Endothelial cell of umbilical vein (primary cell): ENCODE measurements at regions not wholly inside any gene's neighbourhood (a gene's known extent, or its start where the extent isn't known, plus 50 kb on each side); places are given as distances from the start of the nearest gene placed in this dataset.

Experiments
- BruUV-seq: library from RNA; stranded (reverse); fragments of 400-500 nt; replicated peaks from 2 replicates; lab custom pipeline; 2021; lab: Mats Ljungman, UMichigan
- CTCF ChIA-PET: fragments of 300-600, 350-600 bp; sonication (Branson Sonifier 250); formaldehyde crosslinking; loops from one replicate; lab custom pipeline; 2021; ENCODE audit warnings: antibody characterized with exemption, inconsistent platforms; lab: Charles Lee
- POLR2A ChIA-PET: fragments of 300-600, 350-600 bp; sonication (Branson Sonifier 250); formaldehyde crosslinking; loops from one replicate; lab custom pipeline; 2021; ENCODE audit warnings: antibody characterized with exemption, inconsistent platforms; lab: Charles Lee
- DNase-seq: peaks from one replicate; pipeline ENCODE4 v3.0.0-alpha.2; 2011; ENCODE audit warnings: low read depth, low spot score
- FAIRE-seq: peaks from 2 replicates; lab custom pipeline; 2011; peaks lifted over from hg19 to GRCh38; lab: Jason Lieb, UNC
- H2AFZ ChIP-seq: 2 replicates; pipeline ENCODE4 v1.6.0; 2012; ENCODE audit warnings: low read depth, low read length, control low read depth, inconsistent platforms
- H3K27ac ChIP-seq: 2 replicates; pipeline ENCODE4 v1.5.1; 2011; ENCODE audit warnings: low read depth, mild to moderate bottlenecking, control low read depth, low read length, moderate library complexity; ENCODE audit not compliant: insufficient read depth
- H3K27me3 ChIP-seq, 2 experiments: 2 replicates each; pipeline versions ENCODE4 v1.6.0 to v1.6.1; 2011; ENCODE audit warnings: low read length in 2 of 2, mixed read lengths in 1 of 2; ENCODE audit not compliant: control insufficient read depth in 2 of 2, insufficient read depth in 2 of 2
- H3K36me3 ChIP-seq, 2 experiments: 2 replicates in 1 of 2; 3 replicates in 1 of 2; pipeline ENCODE4 v1.5.1; 2011; ENCODE audit warnings: low read length in 2 of 2, mild to moderate bottlenecking in 1 of 2, moderate library complexity in 1 of 2; ENCODE audit not compliant: control insufficient read depth in 2 of 2, insufficient read depth in 2 of 2; ENCODE audit errors: extremely low read depth in 1 of 2
- H3K4me1 ChIP-seq: 3 replicates; pipeline ENCODE4 v1.5.1; 2011; ENCODE audit warnings: mild to moderate bottlenecking, low read length; ENCODE audit not compliant: control insufficient read depth, insufficient read depth; ENCODE audit errors: extremely low read depth
- H3K4me2 ChIP-seq: 2 replicates; pipeline ENCODE4 v1.6.1; 2011; ENCODE audit warnings: low read length, control low read depth, mixed read lengths; ENCODE audit not compliant: insufficient read depth
- H3K4me3 ChIP-seq, 3 experiments: fragments of 200-600 bp in 1 of 3; sonication (generic), shearing (Covaris generic) in 1 of 3; replicated peaks in 1 of 3; 2 replicates each; pipeline ENCODE4 v1.5.1; 2011 to 2016; ENCODE audit warnings: control low read depth in 3 of 3, low read length in 3 of 3, mild to moderate bottlenecking in 2 of 3, inconsistent platforms in 1 of 3, low read depth in 1 of 3, moderate library complexity in 1 of 3; ENCODE audit not compliant: insufficient read depth in 1 of 3
- H3K79me2 ChIP-seq: 2 replicates; pipeline ENCODE4 v1.6.0; 2012; ENCODE audit warnings: low read length, inconsistent platforms; ENCODE audit not compliant: control insufficient read depth, insufficient read depth
- H3K9ac ChIP-seq: replicated peaks from 2 replicates; pipeline ENCODE3; 2011; ENCODE audit warnings: low read length, control low read depth; ENCODE audit not compliant: insufficient read depth; ENCODE audit errors: extremely low read depth
- H3K9me1 ChIP-seq: replicated peaks from 3 replicates; pipeline ENCODE4 v1.6.0; 2011; ENCODE audit warnings: mild to moderate bottlenecking, low read length; ENCODE audit not compliant: control insufficient read depth, insufficient read depth; ENCODE audit errors: extremely low read depth
- H3K9me3 ChIP-seq: replicated peaks from 2 replicates; pipeline ENCODE4 v1.5.1; 2012; ENCODE audit warnings: low read length, inconsistent platforms; ENCODE audit not compliant: control insufficient read depth, insufficient read depth
- H4K20me1 ChIP-seq: replicated peaks from 2 replicates; pipeline ENCODE3; 2011; ENCODE audit warnings: mild to moderate bottlenecking, low read length; ENCODE audit not compliant: control insufficient read depth, insufficient read depth; ENCODE audit errors: extremely low read depth
- EZH2 ChIP-seq: IDR thresholded peaks from 2 replicates; pipeline ENCODE4 v1.6.1; 2012; ENCODE audit warnings: borderline replicate concordance, low read depth, mild to moderate bottlenecking, moderate library complexity, low read length, inconsistent platforms; ENCODE audit not compliant: severe bottlenecking
- FOS ChIP-seq: IDR thresholded peaks from 2 replicates; pipeline ENCODE4 v1.6.1; 2011; ENCODE audit warnings: mild to moderate bottlenecking, low read length, moderate library complexity, borderline replicate concordance; ENCODE audit not compliant: insufficient read depth
- GATA2 ChIP-seq: IDR thresholded peaks from 2 replicates; pipeline ENCODE4 v1.7.0; 2011; ENCODE audit warnings: low read depth, mild to moderate bottlenecking, moderate library complexity, mixed read lengths, low read length; ENCODE audit not compliant: insufficient read length, insufficient read depth
- JUN ChIP-seq: IDR thresholded peaks from 2 replicates; pipeline ENCODE4 v1.6.1; 2011; ENCODE audit warnings: borderline replicate concordance, low read depth; ENCODE audit not compliant: insufficient read length, insufficient read depth
- MYC ChIP-seq: IDR thresholded peaks from one replicate; pipeline ENCODE4 v1.6.1; 2011; ENCODE audit warnings: mild to moderate bottlenecking, low read depth, low read length
- POLR2A ChIP-seq: IDR thresholded peaks from 2 replicates; pipeline ENCODE4 v1.6.1; 2012; ENCODE audit warnings: low read depth, mild to moderate bottlenecking, control low read depth, low read length
- POLR2AphosphoS5 ChIP-seq: IDR thresholded peaks from 2 replicates; pipeline ENCODE4 v1.6.1; 2012; ENCODE audit warnings: low read depth, mild to moderate bottlenecking, control low read depth, low read length, moderate library complexity; ENCODE audit not compliant: insufficient read depth
- dilution Hi-C: fragments of 300-500 bp; cut with MboI; formaldehyde crosslinking; loops from one replicate; pipeline ENCODE4 v1.15.0; 2019; ENCODE audit warnings: low sequenced_read_pairs; ENCODE audit not compliant: extremely low pct_ligation_motif_present
- intact Hi-C: fragments of 100-400 bp; cut with micrococcal nuclease; formaldehyde crosslinking; loops from one replicate; pipeline ENCODE4 v1.10.0; 2022
- TF ChIP-seq, protein P1 (sequence below): IDR thresholded peaks from 2 replicates; pipeline ENCODE4 v1.6.1; 2011; ENCODE audit not compliant: insufficient read depth, insufficient read length
- TF ChIP-seq, protein P2 (sequence below), 2 donors: IDR thresholded peaks; 1 replicate in 1 of 2; 2 replicates in 1 of 2; pipeline ENCODE4 v1.5.1; 2011; ENCODE audit warnings: low read length in 2 of 2, mild to moderate bottlenecking in 2 of 2, moderate library complexity in 2 of 2, control low read depth in 1 of 2, inconsistent platforms in 1 of 2, low read depth in 1 of 2; ENCODE audit not compliant: insufficient read depth in 1 of 2; ENCODE audit errors: extremely low read depth in 1 of 2

DNA sequence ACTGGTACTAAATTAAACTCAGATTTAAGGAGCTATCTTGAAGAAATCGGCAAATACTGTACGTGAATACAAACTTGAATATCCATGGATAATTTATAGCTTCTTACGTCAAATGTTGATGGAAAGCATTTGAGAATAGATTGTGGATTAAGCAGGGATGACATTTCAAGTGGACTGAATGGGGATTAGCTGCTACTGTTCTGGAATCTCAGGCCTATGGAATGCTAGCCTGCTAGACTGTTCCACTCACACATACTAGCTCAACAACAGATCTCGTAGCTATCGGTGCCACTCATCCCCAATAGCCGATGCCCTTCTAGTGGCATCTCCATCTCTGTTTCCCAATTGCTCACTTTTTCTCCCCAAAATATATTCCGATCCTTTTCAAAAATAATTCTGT lies 62.0 kb upstream of the USP25 start:
- no peaks in the 10 kb centered on the region for H4K20me1 ChIP-seq
- TF ChIP-seq GATA2 (no peak), JUN (no peak), POLR2AphosphoS5 (no peak), MYC (no peak), EZH2 (no peak), FOS (no peak), POLR2A (no peak)
- TF ChIP-seq, protein P1, sequence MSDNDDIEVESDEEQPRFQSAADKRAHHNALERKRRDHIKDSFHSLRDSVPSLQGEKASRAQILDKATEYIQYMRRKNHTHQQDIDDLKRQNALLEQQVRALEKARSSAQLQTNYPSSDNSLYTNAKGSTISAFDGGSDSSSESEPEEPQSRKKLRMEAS = no peak
- TF ChIP-seq, protein P2, sequence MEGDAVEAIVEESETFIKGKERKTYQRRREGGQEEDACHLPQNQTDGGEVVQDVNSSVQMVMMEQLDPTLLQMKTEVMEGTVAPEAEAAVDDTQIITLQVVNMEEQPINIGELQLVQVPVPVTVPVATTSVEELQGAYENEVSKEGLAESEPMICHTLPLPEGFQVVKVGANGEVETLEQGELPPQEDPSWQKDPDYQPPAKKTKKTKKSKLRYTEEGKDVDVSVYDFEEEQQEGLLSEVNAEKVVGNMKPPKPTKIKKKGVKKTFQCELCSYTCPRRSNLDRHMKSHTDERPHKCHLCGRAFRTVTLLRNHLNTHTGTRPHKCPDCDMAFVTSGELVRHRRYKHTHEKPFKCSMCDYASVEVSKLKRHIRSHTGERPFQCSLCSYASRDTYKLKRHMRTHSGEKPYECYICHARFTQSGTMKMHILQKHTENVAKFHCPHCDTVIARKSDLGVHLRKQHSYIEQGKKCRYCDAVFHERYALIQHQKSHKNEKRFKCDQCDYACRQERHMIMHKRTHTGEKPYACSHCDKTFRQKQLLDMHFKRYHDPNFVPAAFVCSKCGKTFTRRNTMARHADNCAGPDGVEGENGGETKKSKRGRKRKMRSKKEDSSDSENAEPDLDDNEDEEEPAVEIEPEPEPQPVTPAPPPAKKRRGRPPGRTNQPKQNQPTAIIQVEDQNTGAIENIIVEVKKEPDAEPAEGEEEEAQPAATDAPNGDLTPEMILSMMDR (IDR thresholded peaks at IDR 0.05; ENCODE audit: extremely low read depth in 1 of 2, insufficient read depth in 1 of 2, low read depth in 1 of 2, low read length in 2 of 2) = no peak
- no TSS peak for BruUV-seq
- no peak overlapping the region for H3K4me2 ChIP-seq
- intact Hi-C loops (no loop called here), dilution Hi-C loops (no loop called here)
- no peaks in the 10 kb centered on the region for H3K9me3 ChIP-seq
- no peak overlapping the region for H3K4me3 ChIP-seq
- POLR2A ChIA-PET = no interaction called here
- no peak overlapping the region for H3K9ac ChIP-seq
- DNase-seq = no peak
- CTCF ChIA-PET = interaction anchor here (1.0 kb wide), 1 partner anchor 11 kb away, joined by 3 read pairs; no protein-coding TSS in a partner anchor
- H3K36me3 ChIP-seq = no peaks in the 10 kb centered on the region
- no peaks in the 10 kb centered on the region for H3K27me3 ChIP-seq
- no peaks in the 10 kb centered on the region for H3K9me1 ChIP-seq
- no peak overlapping the region for H2AFZ ChIP-seq
- H3K27ac ChIP-seq = no peak overlapping the region
- H3K79me2 ChIP-seq = no peaks in the 10 kb centered on the region
- H3K4me1 ChIP-seq = no peaks in the 10 kb centered on the region
- FAIRE-seq = no peak
